Tibial nerve (tissue), 4 donors: ENCODE measurements at regions not wholly inside any gene's neighbourhood (a gene's known extent, or its start where the extent isn't known, plus 50 kb on each side); places are given as distances from the start of the nearest gene placed in this dataset.
"Not testable (repeated sequence)": the region's sequence is repeated elsewhere in the genome, so short reads cannot be mapped to it uniquely, and the experiment has no call there.

ENCODE experiments used
- DNase-seq, 2 donors: peaks; one replicate each; pipeline ENCODE4 v3.0.0-alpha.2; 2019; ENCODE audit warnings: low spot score in 2 of 2
- H3K27ac ChIP-seq, 4 donors: fragments of 200-600 bp; sonication (generic) in 3 of 4; one replicate each; pipeline ENCODE4 v1.5.1; 2017 to 2019; ENCODE audit warnings: mild to moderate bottlenecking in 1 of 4
- H3K27me3 ChIP-seq, 2 donors: fragments of 200-600 bp; sonication (generic) in 1 of 2; one replicate each; pipeline versions ENCODE4 v1.5.1 to v1.6.0; 2017 to 2019
- H3K36me3 ChIP-seq, 3 donors: fragments of 200-600 bp; sonication (generic); one replicate each; pipeline ENCODE4 v1.5.1; 2018 to 2019
- H3K4me1 ChIP-seq, 4 donors: fragments of 200-600 bp; sonication (generic) in 3 of 4; one replicate each; pipeline ENCODE4 v1.5.1; 2017 to 2019
- H3K4me3 ChIP-seq, 4 donors: fragments of 200-600 bp; sonication (generic) in 3 of 4; one replicate each; pipeline ENCODE4 v1.5.1; 2017 to 2019; ENCODE audit warnings: mild to moderate bottlenecking in 1 of 4, moderate library complexity in 1 of 4
- H3K9me3 ChIP-seq, 4 donors: fragments of 200-600 bp; sonication (generic) in 3 of 4; one replicate each; pipeline ENCODE4 v1.5.1; 2017 to 2019
- CTCF ChIP-seq, 5 experiments: fragments of 200-600 bp in 3 of 5; fragments of 450-650 bp in 2 of 5; sonication (generic) in 3 of 5; IDR thresholded peaks; one replicate each; pipeline ENCODE4 v1.5.1; 2016 to 2019; ENCODE audit warnings: antibody characterized with exemption in 5 of 5, mild to moderate bottlenecking in 3 of 5, moderate library complexity in 2 of 5
- EP300 ChIP-seq, 2 donors: sonication (generic); formaldehyde crosslinking; IDR thresholded peaks; one replicate each; pipeline ENCODE4 v1.6.1; 2017; ENCODE audit warnings: antibody characterized with exemption in 2 of 2, mild to moderate bottlenecking in 1 of 2
- POLR2A ChIP-seq, 2 donors: fragments of 450-650 bp; IDR thresholded peaks; one replicate each; pipeline ENCODE4 v1.6.1; 2017; ENCODE audit warnings: antibody characterized with exemption in 2 of 2, mild to moderate bottlenecking in 2 of 2, moderate library complexity in 2 of 2
- WGBS, 2 donors: methylation state at CpG; one replicate each; pipeline ENCODE4 v1.1.5; 2018; 5-methylcytosine and 5-hydroxymethylcytosine counted together

DNA sequence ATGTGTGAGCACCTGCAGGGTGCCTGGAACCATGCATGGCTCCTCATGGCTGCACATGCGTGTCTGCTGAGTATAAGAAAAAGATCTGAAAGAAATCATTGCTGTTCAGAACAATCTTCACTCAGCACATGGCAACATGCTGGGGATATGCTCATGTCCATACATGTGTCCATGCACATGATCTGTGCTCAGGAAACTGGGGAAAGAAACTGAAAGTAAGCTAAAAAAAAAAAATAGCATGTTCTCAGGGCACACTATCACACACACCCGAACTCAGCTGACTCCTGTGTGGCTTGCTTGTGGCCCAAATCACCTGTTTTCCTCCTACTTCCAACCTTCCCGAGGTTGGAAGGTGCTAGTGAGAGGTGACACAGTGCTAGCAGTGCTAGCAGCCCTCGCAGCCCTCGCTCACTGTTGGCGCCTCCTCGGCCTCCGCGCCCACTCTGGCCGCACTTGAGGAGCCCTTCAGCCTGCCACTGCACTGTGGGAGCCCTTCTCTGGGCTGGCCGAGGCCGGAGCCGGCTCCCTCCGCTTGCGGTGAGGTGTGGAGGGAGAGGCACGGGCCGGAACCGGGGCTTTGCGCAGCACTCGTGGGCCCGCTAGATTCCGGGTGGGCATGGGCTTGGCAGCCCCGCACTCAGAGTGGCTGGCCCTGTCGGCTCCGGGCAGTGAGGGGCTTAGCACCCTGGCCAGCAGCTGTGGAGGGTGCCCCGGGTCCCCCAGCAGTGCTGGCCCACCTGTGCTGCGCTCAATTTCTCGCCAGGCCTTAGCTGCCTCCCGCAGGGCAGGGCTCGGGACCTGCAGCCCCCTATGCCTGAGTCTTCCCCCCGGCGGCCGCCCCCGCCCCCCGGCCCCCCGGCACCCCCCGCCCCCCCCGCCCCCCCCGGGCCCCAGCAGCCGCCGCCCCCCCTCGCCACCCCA is 76.0 kb downstream of the GADD45G start:
- H3K9me3 ChIP-seq, result no peaks in the 10 kb centered on the region

GRCh38 chr9:89681468-89681859 is 76.7 kb downstream of the GADD45G start:
- not testable (repeated sequence) for H3K4me3 ChIP-seq, DNase-seq, H3K36me3 ChIP-seq, H3K4me1 ChIP-seq, H3K27me3 ChIP-seq, H3K9me3 ChIP-seq, H3K27ac ChIP-seq
- WGBS, 2 donors, result 88 to 95% methylated on average over 4 to 6 of the region's 17 CpGs

More for the DNA sequence above, 76.0 kb downstream of the GADD45G start:
- TF ChIP-seq CTCF (IDR thresholded peaks at IDR 0.05) (no peak), EP300 (IDR thresholded peaks at IDR 0.05) (no peak), POLR2A (IDR thresholded peaks at IDR 0.05) (no peak)
- Histone ChIP-seq H3K27me3 (no peaks in the 10 kb centered on the region), H3K4me1 (peaks cover 0 to 6% (median 0%) of the 10 kb centered on the region in 4 donors), H3K4me3 (no peak overlapping the region), H3K27ac (no peak overlapping the region), H3K36me3 (no peaks in the 10 kb centered on the region)
- no peak for DNase-seq
- 91 to 96% methylated on average over 16 to 25 of the region's 42 CpGs for WGBS, 2 donors

- H3K9me3 ChIP-seq, result no peaks in the 10 kb centered on the region
- 89 to 95% methylated on average over 6 of the region's 6 CpGs for WGBS, 2 donors
- no peaks in the 10 kb centered on the region for H3K36me3 ChIP-seq
- no peak overlapping the region for H3K27ac ChIP-seq
- no peaks in the 10 kb centered on the region for H3K27me3 ChIP-seq
- no peaks in the 10 kb centered on the region for H3K4me1 ChIP-seq
- no peak for DNase-seq
- no peak for TF ChIP-seq POLR2A (IDR thresholded peaks at IDR 0.05)
- no peak for TF ChIP-seq EP300 (IDR thresholded peaks at IDR 0.05)
- TF ChIP-seq CTCF (IDR thresholded peaks at IDR 0.05), result no peak
- no peak overlapping the region for H3K4me3 ChIP-seq
Observed at GRCh38 chr9:89683626-89684025, 78.8 kb downstream of the GADD45G start.

DNA sequence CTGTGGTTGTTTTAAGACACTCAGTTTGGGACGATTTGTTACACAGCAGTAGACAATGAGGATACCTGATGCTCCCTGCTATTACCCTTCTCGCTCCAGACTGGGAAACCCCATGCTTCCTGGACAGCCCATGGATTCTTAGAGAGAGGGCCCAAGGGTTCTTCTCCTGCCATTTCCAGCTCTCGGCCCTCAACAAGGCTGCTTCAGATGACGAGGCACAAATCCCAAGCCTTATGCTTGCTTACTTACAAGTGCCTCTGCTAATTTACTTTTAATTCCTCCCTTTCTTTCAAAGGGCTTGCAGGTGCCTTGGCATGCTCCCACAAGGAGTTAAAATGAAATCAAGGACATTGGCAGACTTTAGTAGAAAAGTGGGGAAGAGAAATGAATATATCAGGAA is 79.4 kb downstream of the GADD45G start:
- no peak overlapping the region for H3K27ac ChIP-seq
- WGBS, 2 donors, result 81 to 89% methylated on average over 4 of the region's 4 CpGs
- H3K9me3 ChIP-seq, result no peaks in the 10 kb centered on the region
- DNase-seq, result no peak
- TF ChIP-seq POLR2A (IDR thresholded peaks at IDR 0.05), result no peak
- no peak for TF ChIP-seq CTCF (IDR thresholded peaks at IDR 0.05)
- TF ChIP-seq EP300 (IDR thresholded peaks at IDR 0.05), result no peak
- no peaks in the 10 kb centered on the region for H3K27me3 ChIP-seq
- H3K4me3 ChIP-seq, result no peak overlapping the region
- H3K4me1 ChIP-seq, result no peaks in the 10 kb centered on the region
- no peaks in the 10 kb centered on the region for H3K36me3 ChIP-seq

- Histone ChIP-seq H3K27me3 (no peaks in the 10 kb centered on the region), H3K9me3 (no peaks in the 10 kb centered on the region), H3K27ac (no peak overlapping the region), H3K4me1 (no peaks in the 10 kb centered on the region), H3K36me3 (no peaks in the 10 kb centered on the region), H3K4me3 (no peak overlapping the region)
- TF ChIP-seq EP300 (IDR thresholded peaks at IDR 0.05) (no peak), POLR2A (IDR thresholded peaks at IDR 0.05) (no peak), CTCF (IDR thresholded peaks at IDR 0.05) (no peak)
- no peak for DNase-seq
- 78 to 82% methylated on average over 15 to 17 of the region's 18 CpGs for WGBS, 2 donors
Observed at GRCh38 chr9:89684912-89685636, 80.3 kb downstream of the GADD45G start.
